Thyroid gland (tissue), 4 donors: ENCODE measurements at regions not wholly inside any gene's neighbourhood (a gene's known extent, or its start where the extent isn't known, plus 50 kb on each side); places are given as distances from the start of the nearest gene placed in this dataset.
"Not testable (repeated sequence)": the region's sequence is repeated elsewhere in the genome, so short reads cannot be mapped to it uniquely, and the experiment has no call there.

Experiments
- CTCF ChIP-seq, 6 experiments: fragments of 200-600 bp in 3 of 6; fragments of 450-650 bp in 3 of 6; sonication (generic) in 3 of 6; IDR thresholded peaks; one replicate each; pipeline ENCODE4 v1.5.1; 2016 to 2019; ENCODE audit warnings: antibody characterized with exemption in 6 of 6, mild to moderate bottlenecking in 2 of 6, inconsistent platforms in 1 of 6, moderate library complexity in 1 of 6
- POLR2A ChIP-seq, 2 donors: fragments of 450-650 bp; IDR thresholded peaks; one replicate each; pipeline ENCODE4 v1.6.1; 2017; ENCODE audit warnings: antibody characterized with exemption in 2 of 2, mild to moderate bottlenecking in 2 of 2, moderate library complexity in 1 of 2

- TF ChIP-seq CTCF, POLR2A (IDR thresholded peaks at IDR 0.05): not testable (repeated sequence)
Observed at GRCh38 chr17:69698352-69698751, 283.9 kb downstream of the MAP2K6 start.
